Colonic mucosa (tissue), 4 donors: ENCODE measurements at regions not wholly inside any gene's neighbourhood (a gene's known extent, or its start where the extent isn't known, plus 50 kb on each side); places are given as distances from the start of the nearest gene placed in this dataset.
"Not testable (repeated sequence)": the region's sequence is repeated elsewhere in the genome, so short reads cannot be mapped to it uniquely, and the experiment has no call there.

Experiments used
- DNase-seq: peaks from one replicate; pipeline ENCODE4 v3.0.0-alpha.2; 2020
- H3K27ac ChIP-seq: fragments of 200-600 bp; one replicate; pipeline ENCODE4 v1.8.0; 2021
- H3K27me3 ChIP-seq: fragments of 200-600 bp; one replicate; pipeline ENCODE4 v1.8.0; 2021
- H3K36me3 ChIP-seq: fragments of 200-600 bp; one replicate; pipeline ENCODE4 v1.8.0; 2021
- H3K4me1 ChIP-seq: fragments of 200-600 bp; one replicate; pipeline ENCODE4 v1.8.0; 2021; ENCODE audit warnings: mild to moderate bottlenecking
- H3K4me3 ChIP-seq: fragments of 200-600 bp; one replicate; pipeline ENCODE4 v1.8.0; 2021
- H3K9ac ChIP-seq, 2 donors: one replicate each; pipeline ENCODE4 v1.7.0; 2013; ENCODE audit warnings: control low read depth in 2 of 2, low read depth in 2 of 2, low read length in 2 of 2
- H3K9me3 ChIP-seq: fragments of 200-600 bp; one replicate; pipeline ENCODE4 v1.8.0; 2021
- CTCF ChIP-seq: fragments of 200-600 bp; IDR thresholded peaks from one replicate; pipeline ENCODE4 v1.8.0; 2022; ENCODE audit warnings: antibody characterized with exemption, mild to moderate bottlenecking
- intact Hi-C: fragments of 100-400 bp; cut with DNase I; formaldehyde crosslinking; loops from one replicate; pipeline ENCODE4 v1.14.1; 2022
- donor health status: healthy.
- donor health status: DM: no; HTN: no; CAD: no.
- donor health status: DM: no; HTN: no; CAD: no.

- no peak for TF ChIP-seq CTCF
- H3K36me3 ChIP-seq, result no peaks in the 10 kb centered on the region
- no peak overlapping the region for H3K4me3 ChIP-seq
- H3K9me3 ChIP-seq, result no peaks in the 10 kb centered on the region
- no peaks in the 10 kb centered on the region for H3K27me3 ChIP-seq
- H3K4me1 ChIP-seq, result no peaks in the 10 kb centered on the region
- H3K27ac ChIP-seq, result no peak overlapping the region
- DNase-seq, result no peak
- intact Hi-C loops, result no loop called here
- H3K9ac ChIP-seq, result no peak overlapping the region
Observed at GRCh38 chr12:104906695-104907094, 51.4 kb downstream of the SLC41A2 start.

GRCh38 chr12:104905446-104905845, 52.6 kb downstream of the SLC41A2 start:
- H3K9ac ChIP-seq, H3K27me3 ChIP-seq, H3K36me3 ChIP-seq, intact Hi-C loops, H3K9me3 ChIP-seq, H3K4me1 ChIP-seq, H3K27ac ChIP-seq, DNase-seq, H3K4me3 ChIP-seq: not testable (repeated sequence)

- Histone ChIP-seq H3K27ac (no peak overlapping the region), H3K4me3 (no peak overlapping the region)
- intact Hi-C loops, result no loop called here
Observed at GRCh38 chr12:104903648-104904423, 54.3 kb downstream of the SLC41A2 start.

GRCh38 chr12:104902125-104902524, 56.0 kb downstream of the SLC41A2 start:
- H3K27me3 ChIP-seq, result no peaks in the 10 kb centered on the region
- no peak for DNase-seq
- H3K4me1 ChIP-seq, result no peaks in the 10 kb centered on the region
- H3K4me3 ChIP-seq, result no peak overlapping the region
- H3K9ac ChIP-seq, result no peak overlapping the region
- no peak overlapping the region for H3K27ac ChIP-seq
- TF ChIP-seq CTCF, result no peak
- intact Hi-C loops, result no loop called here
- H3K9me3 ChIP-seq, result no peaks in the 10 kb centered on the region
- H3K36me3 ChIP-seq, result no peaks in the 10 kb centered on the region

More at GRCh38 chr12:104903648-104904423, 54.3 kb downstream of the SLC41A2 start:
- no peaks in the 10 kb centered on the region for H3K9me3 ChIP-seq
- H3K36me3 ChIP-seq, result no peaks in the 10 kb centered on the region
- no peak for TF ChIP-seq CTCF
- no peak overlapping the region for H3K9ac ChIP-seq
- no peaks in the 10 kb centered on the region for H3K27me3 ChIP-seq
- no peak for DNase-seq
- no peaks in the 10 kb centered on the region for H3K4me1 ChIP-seq

- H3K4me3 ChIP-seq, result no peak overlapping the region
- intact Hi-C loops, result no loop called here
- TF ChIP-seq CTCF, result no peak
- H3K9ac ChIP-seq, result no peak overlapping the region
- no peaks in the 10 kb centered on the region for H3K27me3 ChIP-seq
- no peaks in the 10 kb centered on the region for H3K4me1 ChIP-seq
- no peak for DNase-seq
- H3K36me3 ChIP-seq, result no peaks in the 10 kb centered on the region
- no peak overlapping the region for H3K27ac ChIP-seq
- H3K9me3 ChIP-seq, result no peaks in the 10 kb centered on the region
Observed at GRCh38 chr12:104896710-104897109, 61.4 kb downstream of the SLC41A2 start.

- no peaks in the 10 kb centered on the region for H3K9me3 ChIP-seq
- H3K27me3 ChIP-seq, result no peaks in the 10 kb centered on the region
- H3K4me1 ChIP-seq, result no peaks in the 10 kb centered on the region
- intact Hi-C loops, result no loop called here
- no peak for TF ChIP-seq CTCF
- no peak overlapping the region for H3K9ac ChIP-seq
- no peak overlapping the region for H3K4me3 ChIP-seq
- H3K36me3 ChIP-seq, result no peaks in the 10 kb centered on the region
- no peak overlapping the region for H3K27ac ChIP-seq
- DNase-seq, result no peak
Observed at GRCh38 chr12:104896146-104896545, 61.9 kb downstream of the SLC41A2 start.
